EL (cell line): ENCODE measurements at regions not wholly inside any gene's neighbourhood (a gene's known extent, or its start where the extent isn't known, plus 50 kb on each side); places are given as distances from the start of the nearest gene placed in this dataset.

Source experiments
- DNase-seq: peaks from one replicate; pipeline ENCODE4 v3.0.0-alpha.2; 2016

DNA sequence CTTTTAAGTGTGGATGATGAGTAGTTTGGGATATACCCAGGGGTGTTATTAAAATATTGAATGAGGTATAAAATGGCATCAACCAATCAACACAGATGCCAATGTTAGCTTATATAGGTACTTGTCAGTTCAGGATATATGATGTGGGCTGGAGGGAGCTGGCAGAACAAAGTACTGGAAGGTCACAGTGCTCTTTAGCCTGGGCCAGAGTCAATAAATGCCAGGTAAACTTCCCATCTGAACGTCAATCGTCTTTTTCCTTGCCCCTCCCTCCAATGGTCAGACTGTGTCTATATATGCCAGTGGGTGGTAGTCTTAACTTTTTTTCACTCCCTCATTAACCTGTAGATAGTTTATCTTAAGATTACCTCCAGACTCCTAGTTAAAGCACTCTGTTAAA, 140.8 kb upstream of the RBMS1 start:
- DNase-seq = no peak

DNA sequence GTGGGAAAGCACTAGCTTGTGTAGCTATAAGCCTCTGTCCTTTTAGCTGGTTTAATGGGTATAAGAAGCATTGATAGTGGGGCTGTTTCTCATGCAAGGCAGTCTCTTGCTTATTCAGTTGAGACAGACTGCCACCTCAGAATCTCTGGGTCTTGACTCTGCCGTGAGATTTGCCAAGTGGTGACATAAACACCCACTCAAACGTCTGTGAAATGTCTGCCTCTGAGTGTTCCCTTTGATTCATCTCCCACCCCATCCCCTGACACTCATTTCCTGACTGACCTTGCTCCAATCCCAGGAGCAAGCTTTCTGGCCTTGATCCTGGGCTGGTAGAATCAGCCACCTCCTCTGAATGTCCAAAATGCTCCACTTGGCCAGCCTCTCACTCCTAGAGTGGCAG, 141.9 kb upstream of the RBMS1 start:
- peak; percentile 34 for DNase-seq

DNA sequence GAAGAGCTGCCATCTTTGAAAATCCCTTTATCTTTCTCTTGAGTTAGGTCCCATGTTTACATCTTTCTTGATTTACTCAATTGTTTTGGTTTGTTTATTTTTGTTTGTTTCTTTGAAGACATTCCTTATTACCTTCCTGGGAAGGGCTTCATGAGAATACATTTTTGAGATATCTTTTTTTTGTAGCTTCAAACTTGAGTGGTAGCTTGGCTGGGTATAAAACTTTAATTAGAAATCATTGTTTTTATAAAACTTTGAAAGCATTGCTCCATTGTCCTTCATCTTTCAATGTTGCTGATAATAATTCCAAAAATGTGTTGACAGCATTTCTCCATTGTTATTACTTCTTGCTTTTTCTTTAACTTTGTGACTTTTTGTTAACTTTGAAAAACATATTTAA, 145.9 kb upstream of the RBMS1 start:
- DNase-seq = no peak

DNA sequence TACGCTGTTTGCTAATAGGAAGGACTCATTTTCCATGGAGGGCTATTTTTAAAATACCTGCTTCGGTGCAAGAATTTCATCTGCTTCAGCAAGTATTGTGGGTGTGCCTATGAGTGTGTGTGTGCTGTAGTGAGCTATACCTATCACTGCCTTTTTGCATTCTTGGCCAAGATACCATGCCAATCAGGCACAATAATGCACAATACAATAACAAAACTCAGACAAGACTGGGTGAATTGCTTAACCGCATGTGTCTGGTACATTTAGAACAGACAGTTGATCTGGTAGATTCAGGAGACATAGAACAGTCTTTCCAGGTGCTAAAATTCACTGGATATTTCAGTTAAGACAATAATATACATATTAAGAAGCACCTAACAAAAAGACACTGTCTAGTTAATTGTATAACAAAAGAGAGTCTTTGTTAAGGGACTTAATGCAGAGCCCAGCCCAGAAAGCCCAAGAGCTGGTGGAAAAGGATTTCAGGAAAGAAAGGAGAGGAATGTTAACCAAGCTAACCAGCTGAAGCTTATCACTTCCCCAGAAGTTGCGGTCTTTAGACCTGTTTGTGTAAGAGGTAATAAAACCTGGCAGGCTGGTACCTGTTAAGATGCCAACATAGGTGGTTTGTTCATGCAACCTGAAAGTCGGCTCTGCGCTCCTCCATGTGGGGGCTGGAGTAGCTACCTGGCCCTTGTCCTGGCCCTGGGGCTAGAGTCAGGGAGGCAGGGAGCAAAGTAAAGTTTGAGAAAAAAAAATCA, 153.3 kb upstream of the RBMS1 start:
- DNase-seq = no peak

DNA sequence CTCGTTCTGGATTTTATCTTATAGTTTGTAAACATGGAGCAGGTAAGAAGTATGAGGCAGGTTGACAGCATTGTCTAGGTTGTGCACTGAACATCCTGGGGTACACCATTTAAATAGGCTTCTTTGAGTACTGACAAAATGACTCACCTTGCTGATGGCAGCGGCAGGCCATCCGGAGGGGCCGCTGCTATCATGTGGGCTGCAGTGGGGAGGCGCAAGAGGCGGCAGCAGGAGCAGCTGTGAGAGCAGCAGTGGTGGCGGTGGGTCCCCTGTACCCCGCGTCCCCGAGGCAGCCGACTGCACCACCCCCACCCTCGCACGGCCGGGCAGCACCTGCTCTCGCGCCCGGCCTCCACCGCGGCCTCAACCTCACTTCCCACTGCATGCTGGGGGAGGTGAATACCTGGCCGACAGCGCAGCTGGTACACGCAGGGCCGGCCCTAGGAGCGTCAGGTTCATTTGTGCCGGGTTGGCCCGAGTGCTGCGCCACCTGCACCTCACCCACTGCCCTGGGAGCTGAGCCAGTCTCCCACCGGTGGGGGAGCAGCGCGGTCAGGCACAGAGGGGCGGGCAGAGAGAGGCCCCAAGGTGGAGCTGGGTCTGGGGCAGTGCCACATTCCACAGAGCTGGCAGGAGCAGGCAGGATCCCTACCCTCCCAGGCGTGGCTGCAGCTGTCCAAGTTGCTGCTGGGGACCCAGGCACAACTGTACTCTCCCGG, 154.5 kb upstream of the RBMS1 start:
- no peak for DNase-seq

DNA sequence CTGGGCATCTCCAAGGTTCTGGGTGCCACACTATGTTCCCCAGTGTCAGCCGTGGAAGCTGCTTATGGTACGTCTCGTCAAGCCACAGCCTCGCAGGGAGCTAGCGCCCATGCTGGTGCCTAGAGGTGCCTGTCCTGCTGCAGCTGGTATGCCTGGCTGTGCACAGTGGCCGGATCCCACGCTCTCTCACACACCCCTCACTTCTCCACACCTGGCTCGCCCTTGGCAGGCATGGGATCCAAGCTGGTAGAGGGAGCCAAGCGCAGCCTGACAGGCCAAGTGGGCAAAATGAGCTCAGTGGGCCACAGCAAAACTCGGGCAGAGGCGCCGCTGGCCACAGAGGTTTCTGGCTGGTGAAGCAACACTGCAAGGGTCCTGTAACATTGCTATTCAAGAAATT, 156.1 kb upstream of the RBMS1 start:
- DNase-seq = no peak

DNA sequence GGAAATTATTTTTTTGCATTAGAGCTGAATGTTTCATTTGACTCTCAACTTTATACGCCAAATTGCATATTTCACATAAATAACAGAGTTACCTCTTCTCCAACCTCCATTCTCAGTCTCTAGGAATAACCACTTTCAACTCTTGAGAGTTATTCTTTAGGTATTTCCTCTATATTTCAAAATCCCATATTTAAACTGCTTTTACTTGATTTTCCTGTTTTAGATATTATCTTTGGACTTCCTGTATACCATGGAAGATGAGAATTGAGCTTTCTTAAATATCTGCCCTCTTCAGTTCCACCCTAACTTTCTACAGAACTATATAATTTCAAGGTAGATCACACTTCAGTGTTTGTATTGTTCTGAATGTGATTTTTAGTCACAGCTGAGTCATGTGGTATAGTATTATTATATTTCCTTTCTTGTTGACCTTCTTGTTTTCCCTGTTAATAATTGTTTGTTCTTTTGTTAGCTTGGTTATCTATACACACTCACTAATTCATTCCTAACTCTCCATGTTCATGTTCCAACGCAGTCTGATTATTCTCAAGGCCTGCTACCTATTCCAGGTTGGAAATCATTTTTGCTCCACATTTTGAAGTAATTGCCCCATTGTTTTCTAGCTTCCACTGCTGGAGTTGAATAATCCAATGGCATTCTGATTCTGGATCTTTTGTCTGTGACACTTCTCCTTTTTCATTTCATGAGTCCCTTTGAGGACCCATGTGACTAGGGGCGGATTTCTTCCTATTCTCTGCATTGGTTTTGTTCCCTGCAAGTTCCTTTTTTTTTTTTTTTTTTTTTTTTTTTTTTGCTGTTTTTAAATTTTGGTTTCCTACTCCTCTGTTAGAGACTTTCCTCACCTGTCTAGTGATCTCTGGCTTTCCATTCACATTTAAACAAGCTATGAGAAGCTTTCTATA, 156.8 kb upstream of the RBMS1 start:
- no peak for DNase-seq

DNA sequence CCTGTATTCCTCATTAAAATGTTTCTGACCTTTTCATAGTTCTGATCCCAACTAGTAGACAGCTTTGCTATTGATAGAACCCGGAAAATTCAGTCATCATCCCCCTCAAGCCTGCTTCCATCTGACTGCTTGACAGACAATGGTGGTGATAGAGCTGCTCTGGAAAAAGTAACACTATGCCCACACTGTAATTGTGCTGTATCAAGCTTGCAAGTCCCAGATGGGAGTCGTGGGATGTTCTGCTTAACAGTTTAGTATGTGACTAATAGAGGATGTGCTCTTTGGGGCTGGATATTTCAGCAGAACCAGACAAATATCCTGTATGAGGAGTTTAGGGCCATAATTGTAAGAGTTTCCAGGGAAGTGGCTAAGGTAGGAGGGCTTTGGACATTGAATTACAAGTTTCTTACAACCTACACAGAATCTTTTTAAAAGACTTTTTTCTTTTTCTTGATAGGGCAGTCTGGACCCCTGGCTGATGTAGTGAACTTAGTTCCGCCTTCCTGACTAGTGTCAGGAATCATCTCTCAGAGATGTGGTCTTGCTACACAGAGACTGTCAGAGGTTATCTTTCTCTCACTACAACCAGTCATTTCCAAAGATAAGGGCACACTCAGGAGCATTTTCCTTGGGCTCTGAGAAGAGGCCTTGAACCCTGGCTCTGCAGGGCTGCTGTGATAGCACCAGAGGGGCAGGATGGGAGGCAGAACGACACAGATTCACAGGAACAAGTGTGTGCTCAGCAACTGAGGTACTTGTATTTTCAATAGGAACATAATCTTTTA, 158.0 kb upstream of the RBMS1 start:
- no peak for DNase-seq

DNA sequence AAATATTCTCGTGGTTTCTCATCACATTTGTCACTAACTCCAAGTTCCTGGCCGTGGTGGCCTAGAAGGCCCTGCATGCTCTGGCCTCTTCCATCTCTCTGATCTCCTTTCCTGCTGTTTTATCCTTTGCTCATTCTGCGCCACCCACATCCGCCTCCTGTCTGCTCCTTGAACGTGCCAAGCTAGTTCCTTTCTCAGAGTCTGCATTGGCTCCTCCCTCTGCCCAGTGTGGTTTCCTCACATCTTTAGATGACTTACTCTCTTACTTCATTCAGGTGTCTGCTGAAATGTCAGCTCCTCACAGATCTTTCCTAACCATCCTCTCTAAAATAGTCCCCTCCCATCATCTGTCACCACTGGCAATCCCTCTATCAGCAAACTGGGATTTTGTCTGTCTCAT, 158.6 kb upstream of the RBMS1 start:
- DNase-seq = no peak

DNA sequence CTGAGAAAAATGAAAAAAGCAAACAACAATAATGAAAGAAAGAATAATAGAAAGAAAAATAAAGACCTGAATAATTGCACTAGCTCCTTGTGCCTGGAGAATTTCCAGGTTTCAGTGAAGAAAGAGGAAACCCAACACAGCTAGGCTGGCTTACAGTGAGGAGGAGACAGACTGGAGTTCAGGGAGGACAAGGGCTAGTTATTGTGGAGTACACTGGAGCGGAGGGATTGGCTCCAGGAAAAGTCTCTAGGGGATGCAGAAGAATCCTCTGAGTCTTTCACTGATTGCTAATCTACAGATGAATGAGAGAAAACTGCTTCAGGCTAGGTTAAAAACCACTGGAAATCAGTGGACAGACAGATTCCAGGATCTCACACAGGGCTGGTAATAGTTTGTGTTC, 163.6 kb upstream of the RBMS1 start:
- DNase-seq = no peak

DNA sequence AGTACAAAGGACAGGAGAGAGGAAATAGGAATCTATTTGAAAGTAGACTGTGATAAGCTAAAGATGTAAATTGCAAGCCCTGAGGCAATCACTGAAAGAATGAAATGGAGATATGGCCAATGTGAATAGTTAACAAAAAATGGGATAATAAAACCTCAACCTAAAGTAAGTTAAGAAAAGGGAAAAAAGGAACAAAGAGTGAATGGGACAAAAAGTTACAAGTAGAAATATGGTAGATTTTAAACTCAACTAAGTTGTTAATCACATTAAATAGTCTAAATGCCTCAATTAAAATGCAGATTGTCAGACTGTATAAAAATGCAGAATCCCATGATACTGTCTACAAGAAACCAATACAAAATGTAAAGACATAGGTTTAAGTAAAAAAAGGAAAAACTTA, 165.2 kb upstream of the RBMS1 start:
- DNase-seq = no peak

DNA sequence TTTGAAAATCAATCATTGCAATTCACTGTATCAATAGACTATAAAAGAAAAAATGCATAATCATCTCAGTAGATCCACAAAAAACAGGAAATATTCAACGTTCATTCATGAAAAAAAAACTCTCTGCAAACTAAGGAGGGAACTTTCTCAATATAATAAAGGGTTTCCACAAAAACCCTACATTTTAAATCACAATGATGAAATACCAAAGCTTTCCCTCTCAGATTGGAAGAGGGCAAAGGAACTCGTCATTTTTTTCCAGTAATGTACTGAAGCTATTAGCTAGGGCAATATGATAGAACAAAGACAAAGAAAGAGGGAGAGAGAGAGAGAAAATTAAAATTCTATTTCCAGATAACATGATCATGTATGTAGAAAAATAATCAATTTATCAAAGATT, 167.1 kb upstream of the RBMS1 start:
- DNase-seq = no peak

DNA sequence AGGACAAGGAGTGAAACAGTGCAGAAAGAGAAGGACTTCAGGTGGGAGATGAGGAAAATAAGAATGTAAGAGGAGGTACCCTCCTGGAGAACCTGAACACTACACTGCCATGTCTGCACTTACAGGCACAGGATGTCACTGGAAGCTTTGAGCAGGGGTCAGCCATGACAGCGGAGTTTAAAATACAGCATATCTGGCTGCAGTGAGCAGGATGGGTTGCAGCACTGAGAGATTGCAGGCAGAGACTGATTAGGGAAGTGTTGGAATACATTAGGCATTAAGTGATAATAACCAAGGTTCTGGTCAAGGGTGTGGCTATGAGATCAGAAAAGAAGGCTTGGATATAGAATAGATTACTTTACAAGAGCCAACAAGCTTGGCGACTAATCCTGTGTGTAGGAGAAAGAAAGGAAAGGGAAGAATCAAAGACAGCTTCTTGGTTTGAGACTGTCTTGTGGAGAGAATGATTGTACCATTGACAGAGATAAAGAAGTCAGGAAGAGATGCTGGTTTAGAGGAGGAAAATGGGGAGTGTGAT, 171.1 kb upstream of the RBMS1 start:
- DNase-seq = no peak

DNA sequence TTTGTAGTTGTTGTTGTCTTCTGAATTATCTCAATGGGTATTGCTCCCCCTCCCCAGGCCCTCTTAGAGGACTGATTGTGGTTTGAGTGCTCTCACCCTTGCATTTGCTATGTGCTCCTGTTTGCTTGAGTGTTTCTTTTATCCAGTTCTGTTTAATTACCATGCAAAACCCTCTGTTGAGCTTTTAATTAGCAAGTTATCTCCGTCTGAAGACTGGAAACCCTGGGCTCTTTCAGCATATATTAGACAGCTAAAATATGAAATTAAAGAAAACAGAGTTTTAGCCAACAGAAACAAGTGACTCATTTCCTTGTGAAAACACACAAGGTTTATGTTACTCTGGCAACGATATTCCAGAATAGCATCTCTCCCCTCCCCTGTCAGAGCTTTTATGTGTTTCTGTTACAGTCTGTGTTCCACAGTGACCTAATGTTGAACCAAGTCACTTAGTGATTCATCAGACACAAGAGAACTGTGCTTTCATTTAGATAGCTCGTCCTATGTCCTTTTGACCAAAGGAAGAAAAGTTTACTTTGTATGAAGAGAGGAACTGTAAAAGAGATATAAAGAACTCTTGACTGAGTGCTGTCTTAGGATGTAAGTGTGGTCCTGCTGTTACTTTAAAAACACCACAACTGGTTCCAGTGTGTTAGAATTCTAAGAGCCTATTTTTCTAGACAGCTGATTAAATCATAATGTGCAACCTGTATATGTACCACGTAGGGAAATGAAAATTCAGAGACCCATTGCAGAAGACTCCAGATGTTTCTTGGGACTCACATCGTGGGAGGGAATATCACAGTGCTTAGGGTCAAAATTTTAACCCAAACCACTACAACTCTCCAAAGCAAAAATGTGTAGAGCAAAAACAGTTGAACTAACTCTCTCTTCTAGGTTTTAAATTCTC, 172.8 kb upstream of the RBMS1 start:
- DNase-seq = peak; percentile 95

DNA sequence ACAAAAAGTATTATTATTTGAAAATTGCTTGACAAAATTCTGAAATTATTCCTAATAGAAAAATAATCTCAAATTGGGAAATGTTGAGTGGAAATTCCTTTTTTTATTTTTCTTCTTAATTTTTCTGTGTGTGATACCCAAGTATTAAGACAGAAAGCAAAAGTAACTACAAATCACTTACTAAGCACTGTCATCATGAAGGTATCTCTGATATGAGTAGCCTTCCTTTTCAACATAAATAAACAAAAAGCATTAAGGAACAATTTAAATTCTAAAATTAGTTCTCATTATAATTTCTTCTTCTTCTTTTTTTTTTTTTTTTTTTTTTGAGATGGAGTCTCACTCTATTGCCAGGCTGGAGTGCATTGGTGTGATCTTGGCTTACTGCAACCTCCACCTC, 174.2 kb upstream of the RBMS1 start:
- peak; percentile 8 for DNase-seq

DNA sequence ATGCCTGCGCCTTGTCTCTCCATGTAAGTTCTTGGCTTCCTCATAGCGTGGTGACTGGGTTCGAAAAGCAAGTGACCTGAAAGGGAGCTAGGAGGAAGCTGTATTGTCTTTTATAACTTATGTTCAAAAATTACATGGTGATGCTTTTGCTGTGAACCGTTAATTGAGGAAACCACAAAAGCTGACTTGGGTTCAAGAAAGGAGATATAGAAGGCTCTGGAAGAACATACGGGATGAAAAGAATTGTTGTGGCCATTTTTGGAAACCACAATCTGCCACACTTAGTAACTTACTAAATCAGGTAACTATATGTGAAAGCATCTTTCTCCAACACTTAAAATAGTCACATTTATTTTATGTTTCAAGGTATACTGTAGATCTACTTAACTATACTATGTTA, 177.0 kb upstream of the RBMS1 start:
- DNase-seq = no peak

DNA sequence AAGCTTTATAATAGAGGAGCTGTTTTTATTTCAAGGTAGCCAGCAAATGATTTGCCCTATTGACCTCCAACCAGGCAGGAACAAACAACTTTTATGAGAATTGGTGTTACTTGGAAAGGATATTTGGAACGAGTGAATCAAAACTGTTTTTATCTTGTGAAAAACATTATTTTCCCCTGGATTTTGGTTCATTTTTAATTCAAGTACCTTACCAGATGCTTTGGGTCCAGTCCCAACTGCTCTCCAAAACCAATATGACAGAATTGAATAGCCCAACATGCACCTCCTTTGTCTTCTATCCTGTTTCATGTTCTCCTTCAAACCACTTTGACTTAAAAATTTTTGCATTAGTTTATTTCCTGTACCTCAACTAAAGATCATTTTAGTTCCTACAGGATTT, 178.6 kb upstream of the RBMS1 start:
- no peak for DNase-seq

DNA sequence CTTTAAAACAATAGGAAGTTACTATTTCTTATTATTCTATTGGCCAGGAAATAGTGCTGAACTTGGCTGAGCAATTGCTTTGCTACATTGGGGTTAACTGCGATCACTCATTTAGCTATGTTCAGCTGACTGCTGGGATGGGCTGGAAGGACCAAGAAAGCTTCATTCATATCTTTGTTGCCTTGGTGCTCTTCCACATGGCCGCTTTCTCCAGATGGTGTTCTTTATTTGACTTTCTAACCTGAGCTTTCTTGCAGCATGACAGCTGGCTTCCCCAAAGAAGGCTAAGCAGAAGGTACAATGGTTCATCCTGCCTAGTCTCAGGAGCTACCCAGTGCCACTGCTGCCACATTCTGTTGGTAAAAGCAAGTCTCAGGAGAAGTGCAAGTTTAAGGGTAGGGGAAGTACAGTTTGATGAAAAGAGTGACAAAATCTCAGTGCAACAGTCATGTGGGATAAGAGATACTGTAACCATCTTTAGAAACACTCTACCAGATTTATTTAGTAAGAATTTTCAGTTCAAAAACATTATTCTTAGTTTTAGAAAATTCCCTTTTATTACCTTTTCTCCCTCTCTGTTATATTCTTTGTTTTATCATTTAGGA, 180.6 kb upstream of the RBMS1 start:
- no peak for DNase-seq

DNA sequence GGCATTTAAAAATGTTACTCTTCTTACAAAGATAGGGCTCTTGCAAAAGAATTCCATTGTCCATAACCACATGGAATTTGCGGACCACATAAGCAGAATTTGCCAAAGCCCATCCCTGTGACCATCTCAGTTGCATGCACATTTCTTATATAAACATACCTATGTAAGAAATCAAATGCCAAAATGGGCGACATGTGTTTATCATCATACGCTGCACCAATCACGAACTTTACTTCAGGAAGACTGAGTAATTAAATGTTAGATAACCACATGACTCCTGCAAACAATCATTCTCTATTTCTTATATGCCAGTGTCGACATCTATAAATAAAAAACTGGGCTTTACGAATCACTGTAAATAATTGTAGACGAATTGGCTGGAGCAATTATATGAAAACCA, 186.1 kb upstream of the RBMS1 start:
- no peak for DNase-seq

DNA sequence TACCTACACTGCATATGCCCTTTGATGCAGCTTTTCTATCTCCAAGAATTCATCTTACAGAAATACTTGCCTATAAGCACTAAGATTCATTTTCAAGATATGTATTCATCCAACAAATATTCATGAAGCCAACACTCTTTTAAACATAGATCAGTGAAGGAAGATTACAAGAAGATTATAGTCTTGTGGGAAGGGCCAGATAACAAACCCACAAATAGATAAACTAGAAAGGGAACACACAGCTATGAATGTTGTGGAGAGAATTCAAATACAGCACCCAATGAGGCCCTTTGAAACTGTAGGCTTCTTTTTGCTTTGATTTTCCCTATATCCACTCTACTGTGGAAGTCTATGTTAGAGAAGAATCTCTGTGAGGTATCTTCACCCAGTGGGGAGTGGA, 186.7 kb upstream of the RBMS1 start:
- DNase-seq = no peak

DNA sequence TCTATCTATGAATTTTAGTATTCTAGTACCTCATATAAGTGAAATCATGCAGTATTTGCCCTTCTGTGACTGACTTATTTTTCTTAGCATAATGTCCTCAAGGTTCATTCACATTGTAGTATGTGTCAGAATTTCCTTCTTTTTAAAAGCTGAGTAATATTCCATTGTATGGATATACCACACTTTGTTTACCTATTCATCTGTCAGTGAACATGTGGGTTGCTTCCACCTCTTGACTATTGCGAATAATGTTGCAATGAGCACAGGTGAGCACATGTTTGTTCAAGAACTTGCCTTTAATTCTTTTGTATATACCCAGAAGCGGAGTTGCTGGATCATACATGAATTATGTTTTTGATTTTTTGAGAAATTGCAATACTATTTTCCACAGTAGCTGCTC, 187.4 kb upstream of the RBMS1 start:
- no peak for DNase-seq
